ENCODE measurements at regions not wholly inside any gene's neighbourhood (a gene's known extent, or its start where the extent isn't known, plus 50 kb on each side); places are given as distances from the start of the nearest gene placed in this dataset.

- TF ChIP-seq ATF3 (IDR thresholded peaks at IDR 0.05; ENCODE audit: borderline replicate concordance, extremely low read depth, low read depth, low read length) (no peak), SP1 (IDR thresholded peaks at IDR 0.05; ENCODE audit: low read depth, low read length) (no peak), CREM (IDR thresholded peaks at IDR 0.05; ENCODE audit: low read depth) (no peak), CEBPZ (IDR thresholded peaks at IDR 0.05; ENCODE audit: low read depth, low read length) (no peak), CBFB (IDR thresholded peaks at IDR 0.05; ENCODE audit: low read depth) (no peak), KDM1A (IDR thresholded peaks at IDR 0.05; ENCODE audit: borderline replicate concordance) (no peak), STAT3 (IDR thresholded peaks at IDR 0.05; ENCODE audit: low read depth, low read length) (no peak), ATF2 (IDR thresholded peaks at IDR 0.05; ENCODE audit: low read length) (no peak), SREBF1 (IDR thresholded peaks at IDR 0.05; ENCODE audit: low read length) (no peak), SUZ12 (IDR thresholded peaks at IDR 0.05; ENCODE audit: unreplicated experiment) (no peak), SMC3 (IDR thresholded peaks at IDR 0.05; ENCODE audit: borderline replicate concordance, low read length) (no peak)
These were observed 817.6 kb downstream of the KCNT2 start (continued) for GRCh38 chr1:195790514-195791168.
